HepG2 (cell line): ENCODE measurements at regions not wholly inside any gene's neighbourhood (a gene's known extent, or its start where the extent isn't known, plus 50 kb on each side); places are given as distances from the start of the nearest gene placed in this dataset.

Experiments
- ATAC-seq: fragments of 200-7000 bp; cut with Tn5 transposase; 3 replicates; pipeline ENCODE4 v1.9.1; 2020; ENCODE audit warnings: mild to moderate bottlenecking, moderate library complexity
- BruUV-seq: library from RNA; stranded (reverse); fragments of 400-500 nt; replicated peaks from 2 replicates; lab custom pipeline; 2021; lab: Mats Ljungman, UMichigan
- CTCF ChIA-PET: fragments of 300-600 bp; formaldehyde crosslinking; extraction: SDS; loops from one replicate; lab custom pipeline; 2021; ENCODE audit warnings: low total read pairs, inconsistent platforms, low intra/inter-chr PET ratio; lab: Yijun Ruan, JAX
- POLR2A ChIA-PET: fragments of 350-600 bp; sonication (Branson Sonifier 250); formaldehyde crosslinking; loops from one replicate; lab custom pipeline; 2020; ENCODE audit warnings: antibody characterized with exemption, inconsistent platforms; lab: Yijun Ruan, JAX
- DNase-seq: peaks from one replicate; pipeline ENCODE4 v3.0.0-alpha.2; 2015; ENCODE audit warnings: low spot score
- FAIRE-seq: peaks from 3 replicates; lab custom pipeline; 2011; peaks lifted over from hg19 to GRCh38; lab: Jason Lieb, UNC
- H2AFZ ChIP-seq: one replicate; pipeline ENCODE4 v1.6.1; 2011; ENCODE audit warnings: low read length, inconsistent platforms
- H3K27ac ChIP-seq: fragments of 300-600 bp; 3 replicates; pipeline ENCODE4 v1.8.0; 2011; ENCODE audit warnings: mixed run types, mild to moderate bottlenecking, mixed read lengths, low read length, inconsistent platforms; ENCODE audit not compliant: insufficient read depth; ENCODE audit errors: extremely low read length
- H3K27me3 ChIP-seq, 2 experiments: fragments of 200-600 bp in 1 of 2; 2 replicates in 1 of 2; 3 replicates in 1 of 2; pipeline versions ENCODE4 v1.6.0 to v1.8.0; 2011; ENCODE audit warnings: low read length in 2 of 2, mild to moderate bottlenecking in 2 of 2, moderate library complexity in 2 of 2, inconsistent platforms in 1 of 2; ENCODE audit not compliant: insufficient read depth in 2 of 2, control insufficient read depth in 1 of 2
- H3K36me3 ChIP-seq, 2 experiments: fragments of 200-600 bp in 1 of 2; replicated peaks in 1 of 2; 2 replicates in 1 of 2; 3 replicates in 1 of 2; pipeline versions ENCODE4 v1.5.1 to v1.8.0; 2011; ENCODE audit warnings: low read length in 2 of 2, inconsistent platforms in 1 of 2; ENCODE audit not compliant: insufficient read depth in 2 of 2, control insufficient read depth in 1 of 2
- H3K4me1 ChIP-seq: 2 replicates; pipeline ENCODE4 v1.5.1; 2012; ENCODE audit warnings: low read length, inconsistent platforms; ENCODE audit not compliant: insufficient read depth
- H3K4me2 ChIP-seq: 2 replicates; pipeline ENCODE4 v1.6.0; 2011; ENCODE audit warnings: low read depth, low read length, inconsistent platforms
- H3K4me3 ChIP-seq, 3 experiments: fragments of 200-600 bp in 1 of 3; sonication (generic), shearing (Covaris generic) in 1 of 3; replicated peaks in 1 of 3; 2 replicates each; pipeline ENCODE4 v1.5.1; 2011 to 2016; ENCODE audit warnings: low read length in 3 of 3, inconsistent platforms in 2 of 3, low read depth in 2 of 3, mild to moderate bottlenecking in 2 of 3, control low read depth in 1 of 3, mixed read lengths in 1 of 3; ENCODE audit not compliant: insufficient read depth in 1 of 3
- H3K79me2 ChIP-seq: one replicate; pipeline ENCODE4 v1.6.1; 2011; ENCODE audit warnings: low read length, inconsistent platforms; ENCODE audit not compliant: insufficient read depth
- H3K9ac ChIP-seq: 2 replicates; pipeline ENCODE4 v1.6.0; 2011; ENCODE audit warnings: mild to moderate bottlenecking, low read depth, low read length, inconsistent platforms; ENCODE audit not compliant: insufficient read depth
- H3K9me3 ChIP-seq: 2 replicates; pipeline ENCODE4 v1.5.1; 2012; ENCODE audit warnings: mild to moderate bottlenecking, low read length
- H4K20me1 ChIP-seq: 2 replicates; pipeline ENCODE4 v1.6.0; 2011; ENCODE audit warnings: inconsistent platforms, mild to moderate bottlenecking, low read length, moderate library complexity; ENCODE audit not compliant: insufficient read depth
- HHEX ChIP-seq: IDR thresholded peaks from 2 replicates; pipeline ENCODE4 v1.6.1; 2016; ENCODE audit warnings: control low read depth
- MTF2 ChIP-seq: sonication (generic); formaldehyde crosslinking; IDR thresholded peaks from 2 replicates; pipeline ENCODE4 v1.5.0; 2020; ENCODE audit warnings: missing genetic modification reagents, borderline replicate concordance
- NPAS2 ChIP-seq: sonication (generic); formaldehyde crosslinking; IDR thresholded peaks from 2 replicates; pipeline ENCODE4 v1.8.0; 2022; ENCODE audit warnings: mild to moderate bottlenecking, missing genetic modification reagents, borderline replicate concordance
- RNF2 ChIP-seq: fragments of 450-650 bp; conservative IDR thresholded peaks from 2 replicates; pipeline ENCODE4 v1.6.1; 2016; ENCODE audit warnings: low read depth
- SOX5 ChIP-seq: IDR thresholded peaks from 2 replicates; pipeline ENCODE4 v1.6.1; 2016; ENCODE audit warnings: borderline replicate concordance
- SRSF1 ChIP-seq: fragments of 200-400 bp; formaldehyde crosslinking; optimal IDR thresholded peaks from 2 replicates; pipeline ENCODE3; 2017; ENCODE audit warnings: mild to moderate bottlenecking, low read depth, low read length, moderate library complexity
- WGBS: methylation state at CpG from one replicate; pipeline ENCODE4 v1.1.6; 2017; ENCODE audit warnings: low lambda C conversion rate; 5-methylcytosine and 5-hydroxymethylcytosine counted together
- in situ Hi-C: cut with HindIII; loops from 2 replicates; pipeline ENCODE4 v1.10.0; 2017; ENCODE audit warnings: low pct_unique_long_range_greater_than_20kb; ENCODE audit not compliant: extremely low pct_ligation_motif_present
- intact Hi-C: fragments of 100-400 bp; cut with micrococcal nuclease; formaldehyde crosslinking; loops from one replicate; pipeline ENCODE4 v1.10.0; 2022; ENCODE audit not compliant: unreplicated experiment
- TF ChIP-seq, protein P1 (sequence below): sonication (generic); formaldehyde crosslinking; IDR thresholded peaks from 2 replicates; pipeline ENCODE4 v1.9.0; 2021; ENCODE audit warnings: missing genetic modification reagents, borderline replicate concordance

DNA sequence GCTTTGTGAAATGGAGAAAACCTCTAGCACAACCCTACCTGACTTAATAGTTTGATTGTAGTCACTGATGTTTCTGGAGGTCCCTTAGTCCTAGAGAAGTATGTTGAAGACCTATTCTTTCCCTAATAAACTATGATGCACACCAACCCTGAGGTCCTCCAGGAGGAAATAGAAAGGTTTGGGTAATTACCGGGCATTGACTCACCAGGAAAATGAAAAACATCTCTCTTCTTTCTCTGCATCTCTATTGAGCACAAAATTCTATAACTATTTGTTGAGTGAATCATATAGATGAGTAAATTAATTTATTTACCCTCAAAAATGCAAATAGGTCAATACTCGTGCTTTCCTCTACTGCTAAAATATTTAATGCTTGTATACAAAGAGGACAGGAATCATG is 582.4 kb upstream of the FAM241A start:
- H3K4me2 ChIP-seq: no peak overlapping the region
- no peaks in the 10 kb centered on the region for H3K79me2 ChIP-seq
- H4K20me1 ChIP-seq: no peaks in the 10 kb centered on the region
- no peaks in the 10 kb centered on the region for H3K36me3 ChIP-seq
- ChIA-PET CTCF (no interaction called here), POLR2A (no interaction called here)
- H3K4me1 ChIP-seq: no peaks in the 10 kb centered on the region
- H3K4me3 ChIP-seq: no peak overlapping the region
- H3K27me3 ChIP-seq: no peaks in the 10 kb centered on the region
- no peak overlapping the region for H2AFZ ChIP-seq
- ATAC-seq (no peak), FAIRE-seq (no peak), DNase-seq (no peak)
- TF ChIP-seq SOX5 (CRISPR knock-in tag): no peak
- TF ChIP-seq, protein P1, sequence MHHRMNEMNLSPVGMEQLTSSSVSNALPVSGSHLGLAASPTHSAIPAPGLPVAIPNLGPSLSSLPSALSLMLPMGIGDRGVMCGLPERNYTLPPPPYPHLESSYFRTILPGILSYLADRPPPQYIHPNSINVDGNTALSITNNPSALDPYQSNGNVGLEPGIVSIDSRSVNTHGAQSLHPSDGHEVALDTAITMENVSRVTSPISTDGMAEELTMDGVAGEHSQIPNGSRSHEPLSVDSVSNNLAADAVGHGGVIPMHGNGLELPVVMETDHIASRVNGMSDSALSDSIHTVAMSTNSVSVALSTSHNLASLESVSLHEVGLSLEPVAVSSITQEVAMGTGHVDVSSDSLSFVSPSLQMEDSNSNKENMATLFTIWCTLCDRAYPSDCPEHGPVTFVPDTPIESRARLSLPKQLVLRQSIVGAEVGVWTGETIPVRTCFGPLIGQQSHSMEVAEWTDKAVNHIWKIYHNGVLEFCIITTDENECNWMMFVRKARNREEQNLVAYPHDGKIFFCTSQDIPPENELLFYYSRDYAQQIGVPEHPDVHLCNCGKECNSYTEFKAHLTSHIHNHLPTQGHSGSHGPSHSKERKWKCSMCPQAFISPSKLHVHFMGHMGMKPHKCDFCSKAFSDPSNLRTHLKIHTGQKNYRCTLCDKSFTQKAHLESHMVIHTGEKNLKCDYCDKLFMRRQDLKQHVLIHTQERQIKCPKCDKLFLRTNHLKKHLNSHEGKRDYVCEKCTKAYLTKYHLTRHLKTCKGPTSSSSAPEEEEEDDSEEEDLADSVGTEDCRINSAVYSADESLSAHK: no peak
- no TSS peak for BruUV-seq
- H3K27ac ChIP-seq: no peak overlapping the region
- H3K9ac ChIP-seq: no peak overlapping the region
- H3K9me3 ChIP-seq: peaks cover 3% of the 10 kb centered on the region; the same call in 1 of the 2 replicates
- 0% methylated on average over 2 of the region's 2 CpGs for WGBS
- intact Hi-C loops (no loop called here), in situ Hi-C loops (no loop called here)

DNA sequence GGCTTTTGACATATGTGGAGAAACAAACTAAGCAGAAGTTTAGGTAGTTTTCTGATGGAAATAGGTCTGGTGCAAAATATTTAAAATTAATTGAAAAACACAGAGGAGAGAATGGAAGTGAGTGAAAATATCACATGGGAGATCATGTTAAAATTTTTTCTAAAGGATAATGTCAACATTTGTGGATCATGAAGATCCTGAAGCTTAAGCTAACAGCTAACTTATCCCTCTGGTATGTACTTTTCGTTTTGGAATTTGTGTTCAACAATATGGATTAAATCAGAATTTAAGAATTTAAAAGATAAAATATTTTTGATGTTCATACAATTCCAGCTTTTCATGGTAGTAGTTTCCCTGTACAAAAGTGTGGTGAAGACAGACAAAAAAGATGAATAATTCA is 572.8 kb upstream of the FAM241A start:
- no peaks in the 10 kb centered on the region for H3K36me3 ChIP-seq
- TF ChIP-seq RNF2 (no peak), MTF2 (CRISPR knock-in tag) (no peak), HHEX (no peak), SRSF1 (no peak), NPAS2 (CRISPR knock-in tag) (no peak)
- TF ChIP-seq, all 625 proteins: peak for 0
- no peak for FAIRE-seq
- no peaks in the 10 kb centered on the region for H3K27me3 ChIP-seq
- no peak overlapping the region for H3K9ac ChIP-seq
- ChIA-PET POLR2A (no interaction called here), CTCF (no interaction called here)
- H3K4me3 ChIP-seq: no peak overlapping the region
- no peaks in the 10 kb centered on the region for H4K20me1 ChIP-seq
- ATAC-seq: no peak
- no TSS peak for BruUV-seq
- DNase-seq: no peak
- H3K79me2 ChIP-seq: no peaks in the 10 kb centered on the region
- no peak overlapping the region for H3K27ac ChIP-seq
- no peak overlapping the region for H2AFZ ChIP-seq
- intact Hi-C loops: no loop called here
- no peaks in the 10 kb centered on the region for H3K9me3 ChIP-seq
- no peaks in the 10 kb centered on the region for H3K4me1 ChIP-seq
- no peak overlapping the region for H3K4me2 ChIP-seq
- in situ Hi-C loops: no loop called here
- 0% methylated on average over 1 of the region's 1 CpG for WGBS
